H9 (cell line): ENCODE measurements at regions not wholly inside any gene's neighbourhood (a gene's known extent, or its start where the extent isn't known, plus 50 kb on each side); places are given as distances from the start of the nearest gene placed in this dataset.

Experiments
- DNase-seq: peaks from one replicate; pipeline ENCODE4 v3.0.0-alpha.2; 2017
- H2AFZ ChIP-seq: one replicate; pipeline ENCODE4 v1.6.1; 2013; ENCODE audit warnings: mild to moderate bottlenecking, low read length, control low read depth, moderate library complexity
- H2AK5ac ChIP-seq: 2 replicates; pipeline ENCODE4 v1.6.1; 2013; ENCODE audit warnings: low read length, control low read depth, mixed read lengths; ENCODE audit not compliant: insufficient read length
- H2BK120ac ChIP-seq: one replicate; pipeline ENCODE4 v1.6.1; 2013; ENCODE audit warnings: low read depth, mild to moderate bottlenecking, low read length, control low read depth, inconsistent platforms; ENCODE audit not compliant: poor library complexity, severe bottlenecking
- H2BK12ac ChIP-seq: 2 replicates; pipeline ENCODE4 v1.6.1; 2013; ENCODE audit warnings: low read length, control low read depth, mixed read lengths, low read depth; ENCODE audit not compliant: insufficient read length
- H2BK15ac ChIP-seq: 2 replicates; pipeline ENCODE4 v1.6.1; 2013; ENCODE audit warnings: low read depth, low read length, control low read depth
- H2BK20ac ChIP-seq: one replicate; pipeline ENCODE4 v1.6.1; 2013; ENCODE audit warnings: low read depth, mild to moderate bottlenecking, low read length, control low read depth, inconsistent platforms; ENCODE audit not compliant: poor library complexity, severe bottlenecking
- H2BK5ac ChIP-seq: 2 replicates; pipeline ENCODE4 v1.6.1; 2013; ENCODE audit warnings: low read length, control low read depth, mixed read lengths; ENCODE audit not compliant: insufficient read length
- H3K14ac ChIP-seq: 2 replicates; pipeline ENCODE4 v1.6.1; 2013; ENCODE audit warnings: low read length, control low read depth; ENCODE audit not compliant: insufficient read depth
- H3K18ac ChIP-seq: 2 replicates; pipeline ENCODE4 v1.6.1; 2013; ENCODE audit warnings: low read depth, mild to moderate bottlenecking, mixed read lengths, low read length, control low read depth; ENCODE audit not compliant: insufficient read length
- H3K23ac ChIP-seq: 2 replicates; pipeline ENCODE4 v1.6.1; 2013; ENCODE audit warnings: low read length, control low read depth, mixed read lengths, low read depth; ENCODE audit not compliant: insufficient read length
- H3K23me2 ChIP-seq: 2 replicates; pipeline ENCODE4 v1.6.1; 2013; ENCODE audit warnings: low read depth, mild to moderate bottlenecking, mixed read lengths, low read length, control low read depth; ENCODE audit not compliant: insufficient read length, poor library complexity, severe bottlenecking
- H3K27ac ChIP-seq: 2 replicates; pipeline ENCODE4 v1.5.1; 2013; ENCODE audit warnings: low read length, control low read depth, mixed read lengths, low read depth; ENCODE audit not compliant: insufficient read length
- H3K27me3 ChIP-seq: 2 replicates; pipeline ENCODE4 v1.6.1; 2013; ENCODE audit warnings: low read length, control low read depth, inconsistent platforms; ENCODE audit not compliant: insufficient read depth
- H3K4ac ChIP-seq: 2 replicates; pipeline ENCODE4 v1.6.1; 2013; ENCODE audit warnings: low read depth, mild to moderate bottlenecking, control low read depth, inconsistent platforms, low read length, moderate library complexity
- H3K4me1 ChIP-seq: 2 replicates; pipeline ENCODE4 v1.6.1; 2013; ENCODE audit warnings: low read length, control low read depth, inconsistent platforms; ENCODE audit not compliant: insufficient read depth
- H3K4me2 ChIP-seq: 2 replicates; pipeline ENCODE4 v1.6.1; 2013; ENCODE audit warnings: low read length, control low read depth, mixed read lengths; ENCODE audit not compliant: insufficient read length, insufficient read depth
- H3K56ac ChIP-seq: 2 replicates; pipeline ENCODE4 v1.6.1; 2013; ENCODE audit warnings: low read depth, mild to moderate bottlenecking, mixed read lengths, low read length, control low read depth; ENCODE audit not compliant: insufficient read length
- H3K79me1 ChIP-seq: 2 replicates; pipeline ENCODE4 v1.6.1; 2013; ENCODE audit warnings: low read depth, mild to moderate bottlenecking, moderate library complexity, low read length, control low read depth, inconsistent platforms; ENCODE audit not compliant: insufficient read depth, poor library complexity, severe bottlenecking
- H3K79me2 ChIP-seq: 2 replicates; pipeline ENCODE4 v1.6.1; 2013; ENCODE audit warnings: low read length, control low read depth, inconsistent platforms; ENCODE audit not compliant: insufficient read depth
- H3K9ac ChIP-seq: 2 replicates; pipeline ENCODE4 v1.6.1; 2013; ENCODE audit warnings: low read length, control low read depth, mixed read lengths; ENCODE audit not compliant: insufficient read length; ENCODE audit errors: extremely low read depth
- H3K9me3 ChIP-seq: one replicate; pipeline ENCODE4 v1.6.1; 2013; ENCODE audit warnings: low read depth, low read length, inconsistent platforms; ENCODE audit not compliant: control insufficient read depth
- H3T11ph ChIP-seq: one replicate; pipeline ENCODE4 v1.6.1; 2013; ENCODE audit warnings: mild to moderate bottlenecking, low read length, control low read depth, inconsistent platforms
- H4K20me1 ChIP-seq: one replicate; pipeline ENCODE4 v1.6.1; 2013; ENCODE audit not compliant: control insufficient read depth, insufficient read length, insufficient read depth
- H4K5ac ChIP-seq: 2 replicates; pipeline ENCODE4 v1.6.1; 2013; ENCODE audit warnings: low read depth, mild to moderate bottlenecking, mixed read lengths, low read length, control low read depth; ENCODE audit not compliant: insufficient read length
- H4K8ac ChIP-seq: replicated peaks from 2 replicates; pipeline ENCODE4 v1.6.1; 2013; ENCODE audit warnings: low read length, control low read depth, mixed read lengths, low read depth; ENCODE audit not compliant: insufficient read length
- H4K91ac ChIP-seq: 2 replicates; pipeline ENCODE4 v1.6.1; 2013; ENCODE audit warnings: low read depth, mild to moderate bottlenecking, moderate library complexity, mixed read lengths, low read length, control low read depth; ENCODE audit not compliant: insufficient read length
- H3K27ac Mint-ChIP-seq, 3 experiments: 2 replicates in 2 of 3; 3 replicates in 1 of 3; pipeline ENCODE4 v1.8.0; 2020 to 2021; ENCODE audit warnings: mixed read lengths in 3 of 3, mild to moderate bottlenecking in 1 of 3, moderate library complexity in 1 of 3
- H3K27me3 Mint-ChIP-seq: 2 replicates; pipeline ENCODE4 v1.8.0; 2021; ENCODE audit warnings: low read depth, mild to moderate bottlenecking, moderate library complexity, mixed read lengths
- H3K36me3 Mint-ChIP-seq, 3 experiments: 2 replicates in 2 of 3; 3 replicates in 1 of 3; pipeline ENCODE4 v1.8.0; 2020 to 2021; ENCODE audit warnings: low read depth in 3 of 3, mixed read lengths in 3 of 3; ENCODE audit not compliant: insufficient read depth in 1 of 3
- H3K4me1 Mint-ChIP-seq, 2 experiments: 2 replicates each; pipeline ENCODE4 v1.8.0; 2020; ENCODE audit warnings: mixed read lengths in 2 of 2
- H3K4me3 Mint-ChIP-seq, 2 experiments: 2 replicates in 1 of 2; 3 replicates in 1 of 2; pipeline ENCODE4 v1.8.0; 2020 to 2021; ENCODE audit warnings: mild to moderate bottlenecking in 2 of 2, mixed read lengths in 2 of 2, moderate library complexity in 1 of 2
- H3K9me3 Mint-ChIP-seq, 2 experiments: 2 replicates in 1 of 2; 3 replicates in 1 of 2; pipeline ENCODE4 v1.8.0; 2020; ENCODE audit warnings: mild to moderate bottlenecking in 2 of 2, mixed read lengths in 2 of 2, moderate library complexity in 1 of 2
- CTCF ChIP-seq: fragments of 200-600 bp; sonication (generic); conservative IDR thresholded peaks from 3 replicates; pipeline ENCODE4 v1.8.0; 2021; ENCODE audit warnings: antibody characterized with exemption, mild to moderate bottlenecking
- WGBS: extraction: QIAGEN DNeasy Blood & Tissue Kit; methylation state at CpG from one replicate; pipeline ENCODE4 v1.1.7; 2013; ENCODE audit warnings: missing lambda C conversion rate, low lambda C conversion rate, mixed read lengths; ENCODE audit not compliant: insufficient read length; ENCODE audit errors: extremely low coverage; 5-methylcytosine and 5-hydroxymethylcytosine counted together

GRCh38 chr7:81075150-81075549, 156.3 kb upstream of the SEMA3C start:
- Histone ChIP-seq H2BK5ac (no peak overlapping the region), H4K20me1 (no peaks in the 10 kb centered on the region), H3K18ac (no peak overlapping the region), H3K23ac (no peak overlapping the region), H3K9me3 (no peaks in the 10 kb centered on the region), H2BK120ac (no peak overlapping the region), H3K4me2 (no peak overlapping the region), H3K56ac (no peak overlapping the region), H3T11ph (no peak overlapping the region), H4K8ac (no peak overlapping the region), H3K4ac (no peak overlapping the region), H3K4me1 (no peaks in the 10 kb centered on the region), H2BK20ac (no peak overlapping the region), H2BK15ac (no peak overlapping the region), H3K9ac (no peak overlapping the region), H2AK5ac (no peak overlapping the region), H2BK12ac (no peak overlapping the region), H3K14ac (no peak overlapping the region), H2AFZ (no peak overlapping the region), H3K79me1 (no peaks in the 10 kb centered on the region), H3K79me2 (no peaks in the 10 kb centered on the region), H4K5ac (no peak overlapping the region), H3K27ac (no peak overlapping the region), H4K91ac (no peak overlapping the region), H3K27me3 (no peaks in the 10 kb centered on the region), H3K23me2 (no peaks in the 10 kb centered on the region)
- peak overlapping the region in 1 of 3 experiments; percentile 21; a peak in 3 of 7 replicates for H3K27ac Mint-ChIP-seq
- TF ChIP-seq CTCF, result no peak
- no peak overlapping the region for H3K4me3 Mint-ChIP-seq
- peaks cover 15 to 19% of the 10 kb centered on the region in 2 experiments; a peak in 4 of 5 replicates for H3K9me3 Mint-ChIP-seq
- H3K4me1 Mint-ChIP-seq, result peaks cover 3 to 5% of the 10 kb centered on the region in 2 experiments; a peak in 1 of 4 replicates
- no CpG with 5 or more reads among the region's 2 CpGs for WGBS
- no peaks in the 10 kb centered on the region for H3K27me3 Mint-ChIP-seq
- DNase-seq, result no peak
- peaks cover 0 to 22% (median 14%) of the 10 kb centered on the region in 3 experiments; a peak in 5 of 7 replicates for H3K36me3 Mint-ChIP-seq
